Tibial artery (tissue), 4 donors: ENCODE measurements at regions not wholly inside any gene's neighbourhood (a gene's known extent, or its start where the extent isn't known, plus 50 kb on each side); places are given as distances from the start of the nearest gene placed in this dataset.

Experiments
- DNase-seq, 2 donors: peaks; one replicate each; pipeline ENCODE4 v3.0.0-alpha.2; 2019
- H3K27ac ChIP-seq, 2 donors: fragments of 200-600 bp; sonication (generic) in 1 of 2; 1 replicate in 1 of 2; 2 replicates in 1 of 2; pipeline ENCODE4 v1.5.1; 2018 to 2019; ENCODE audit warnings: mild to moderate bottlenecking in 1 of 2
- H3K27me3 ChIP-seq, 2 donors: fragments of 200-600 bp; sonication (generic) in 1 of 2; one replicate each; pipeline versions ENCODE4 v1.5.1 to v1.6.0; 2016 to 2019
- H3K36me3 ChIP-seq, 3 donors: fragments of 200-600 bp; sonication (generic) in 2 of 3; one replicate each; pipeline ENCODE4 v1.5.1; 2016 to 2019; ENCODE audit warnings: mild to moderate bottlenecking in 2 of 3
- H3K4me1 ChIP-seq, 4 donors: fragments of 200-600 bp; sonication (generic) in 2 of 4; 1 replicate in 3 of 4; 2 replicates in 1 of 4; pipeline ENCODE4 v1.5.1; 2016 to 2019
- H3K4me3 ChIP-seq, 2 donors: fragments of 200-600 bp; sonication (generic) in 1 of 2; 1 replicate in 1 of 2; 2 replicates in 1 of 2; pipeline ENCODE4 v1.5.1; 2018 to 2019; ENCODE audit warnings: mild to moderate bottlenecking in 2 of 2
- H3K9me3 ChIP-seq, 3 donors: fragments of 200-600 bp; sonication (generic) in 1 of 3; one replicate each; pipeline ENCODE4 v1.5.1; 2016 to 2019
- intact Hi-C: fragments of 100-400 bp; cut with DNase I; formaldehyde crosslinking; loops from one replicate; pipeline ENCODE4 v1.15.0; 2023; ENCODE audit warnings: low total_unique reads
- TF ChIP-seq, protein P1 (sequence below), 2 experiments: fragments of 200-600 bp in 1 of 2; fragments of 450-650 bp in 1 of 2; IDR thresholded peaks; one replicate each; pipeline ENCODE4 v1.5.1; 2017 to 2019; ENCODE audit warnings: antibody characterized with exemption in 2 of 2, mild to moderate bottlenecking in 1 of 2, moderate library complexity in 1 of 2

DNA sequence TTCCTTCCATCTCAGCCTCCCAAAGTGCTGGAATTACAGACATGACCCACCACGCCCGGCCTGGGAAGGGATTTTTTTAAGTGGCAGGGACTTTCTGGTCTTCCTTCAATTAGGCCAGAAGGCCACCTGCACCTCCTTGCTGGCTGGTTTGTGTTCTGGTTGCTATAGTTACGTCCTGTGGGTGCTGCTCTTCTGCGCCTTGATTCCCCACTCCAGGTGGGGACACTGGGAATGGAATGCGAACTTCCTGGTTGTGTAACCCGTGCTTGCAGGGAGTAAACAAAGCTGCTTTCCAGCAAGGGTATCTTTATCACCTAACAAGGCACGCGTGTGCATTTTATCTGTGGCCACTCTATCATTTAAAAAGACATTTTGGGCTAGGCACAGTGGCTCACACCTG, 117.7 kb downstream of the PLEKHG1 start:
- DNase-seq: no peak
- Histone ChIP-seq H3K4me3 (no peak overlapping the region), H3K36me3 (no peaks in the 10 kb centered on the region), H3K27me3 (no peaks in the 10 kb centered on the region), H3K4me1 (no peaks in the 10 kb centered on the region), H3K9me3 (no peaks in the 10 kb centered on the region), H3K27ac (no peak overlapping the region)
- intact Hi-C loops: no loop called here
- TF ChIP-seq, protein P1, sequence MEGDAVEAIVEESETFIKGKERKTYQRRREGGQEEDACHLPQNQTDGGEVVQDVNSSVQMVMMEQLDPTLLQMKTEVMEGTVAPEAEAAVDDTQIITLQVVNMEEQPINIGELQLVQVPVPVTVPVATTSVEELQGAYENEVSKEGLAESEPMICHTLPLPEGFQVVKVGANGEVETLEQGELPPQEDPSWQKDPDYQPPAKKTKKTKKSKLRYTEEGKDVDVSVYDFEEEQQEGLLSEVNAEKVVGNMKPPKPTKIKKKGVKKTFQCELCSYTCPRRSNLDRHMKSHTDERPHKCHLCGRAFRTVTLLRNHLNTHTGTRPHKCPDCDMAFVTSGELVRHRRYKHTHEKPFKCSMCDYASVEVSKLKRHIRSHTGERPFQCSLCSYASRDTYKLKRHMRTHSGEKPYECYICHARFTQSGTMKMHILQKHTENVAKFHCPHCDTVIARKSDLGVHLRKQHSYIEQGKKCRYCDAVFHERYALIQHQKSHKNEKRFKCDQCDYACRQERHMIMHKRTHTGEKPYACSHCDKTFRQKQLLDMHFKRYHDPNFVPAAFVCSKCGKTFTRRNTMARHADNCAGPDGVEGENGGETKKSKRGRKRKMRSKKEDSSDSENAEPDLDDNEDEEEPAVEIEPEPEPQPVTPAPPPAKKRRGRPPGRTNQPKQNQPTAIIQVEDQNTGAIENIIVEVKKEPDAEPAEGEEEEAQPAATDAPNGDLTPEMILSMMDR (IDR thresholded peaks at IDR 0.05): no peak

DNA sequence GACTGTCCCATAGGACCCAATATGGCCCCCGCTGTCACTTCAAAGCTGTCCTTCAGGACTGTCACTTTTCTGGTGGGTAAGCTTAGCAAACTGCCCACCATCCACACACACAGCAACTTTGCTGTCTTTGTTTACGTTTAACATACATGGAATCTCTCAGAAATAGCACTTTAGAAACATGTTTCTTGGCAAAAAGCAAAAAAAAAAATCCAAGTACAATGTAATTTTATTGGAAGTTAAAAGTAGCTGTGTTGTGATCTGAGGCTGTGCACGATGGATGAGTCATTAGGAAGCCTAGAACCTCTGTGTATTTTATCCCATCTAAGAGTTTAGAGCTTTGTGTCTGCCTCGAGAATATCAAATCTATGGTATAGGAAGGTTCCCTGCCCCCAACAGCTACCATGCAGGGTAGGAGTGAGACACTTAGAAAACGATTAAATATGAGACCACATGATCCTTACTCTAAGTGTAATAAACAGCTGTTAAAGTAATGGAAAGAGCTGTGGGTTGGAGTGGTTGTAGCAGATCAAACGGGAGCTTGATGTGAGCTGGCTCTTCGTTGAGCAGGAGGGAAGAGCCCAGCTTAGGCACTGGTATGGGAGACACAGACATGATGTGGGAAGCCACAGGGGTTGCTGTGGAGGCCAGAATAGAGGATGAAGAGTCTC, 119.5 kb downstream of the PLEKHG1 start:
- DNase-seq: no peak
- Histone ChIP-seq H3K4me3 (no peak overlapping the region), H3K9me3 (no peaks in the 10 kb centered on the region), H3K36me3 (no peaks in the 10 kb centered on the region), H3K27me3 (no peaks in the 10 kb centered on the region), H3K4me1 (no peaks in the 10 kb centered on the region), H3K27ac (no peak overlapping the region)
- TF ChIP-seq, protein P1 (IDR thresholded peaks at IDR 0.05): no peak
- intact Hi-C loops: no loop called here

DNA sequence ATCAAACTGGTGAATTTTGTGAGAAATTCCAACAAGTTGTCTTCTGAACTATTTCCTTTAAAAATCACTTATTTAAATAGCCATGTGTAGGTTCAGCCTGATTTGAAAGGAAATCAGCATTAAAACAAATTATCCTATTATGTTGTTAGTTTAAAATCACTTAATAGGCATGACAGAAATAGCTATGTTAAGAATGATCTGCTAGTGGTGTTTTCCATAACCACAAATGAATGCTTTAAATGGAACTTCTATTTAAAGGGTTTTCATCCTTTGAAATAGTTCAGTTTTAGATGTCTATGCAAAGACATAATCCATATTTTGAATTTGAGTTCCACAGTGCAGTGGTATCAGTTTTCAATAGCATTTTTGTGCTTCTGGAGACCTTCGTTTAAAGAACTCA, 120.1 kb downstream of the PLEKHG1 start:
- H3K27ac ChIP-seq: no peak overlapping the region
- intact Hi-C loops: no loop called here
- DNase-seq: no peak

DNA sequence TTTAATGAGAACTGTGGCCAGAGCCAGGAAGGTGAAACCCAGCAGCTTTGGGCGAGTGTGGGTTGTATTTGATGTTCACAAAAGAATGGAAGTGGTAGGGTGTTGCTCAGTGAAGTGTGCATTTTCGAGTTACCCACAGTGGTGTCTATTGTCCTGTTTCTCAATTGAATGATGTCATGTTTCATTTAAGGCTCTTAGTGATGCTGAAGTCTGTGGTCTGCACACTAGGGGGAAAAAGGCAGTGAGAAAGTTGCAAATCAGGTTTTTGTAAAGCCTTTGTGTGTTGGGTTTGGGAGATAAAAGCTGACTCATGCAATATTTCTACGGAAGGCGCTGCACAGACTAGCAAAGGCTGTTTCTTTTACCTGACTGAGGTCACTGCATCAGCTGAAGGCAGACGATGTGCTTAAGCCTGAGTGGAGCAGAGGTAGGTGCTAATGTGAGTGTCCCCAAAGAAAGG, 121.1 kb downstream of the PLEKHG1 start:
- no peak overlapping the region for H3K27ac ChIP-seq
- no peak overlapping the region for H3K4me3 ChIP-seq
- H3K36me3 ChIP-seq: no peaks in the 10 kb centered on the region
- H3K9me3 ChIP-seq: no peaks in the 10 kb centered on the region
- H3K27me3 ChIP-seq: no peaks in the 10 kb centered on the region
- TF ChIP-seq, protein P1 (IDR thresholded peaks at IDR 0.05): no peak
- no peaks in the 10 kb centered on the region for H3K4me1 ChIP-seq
- intact Hi-C loops: no loop called here
- DNase-seq: no peak

More for the DNA sequence above, 120.1 kb downstream of the PLEKHG1 start:
- Histone ChIP-seq H3K4me3 (no peak overlapping the region), H3K4me1 (no peaks in the 10 kb centered on the region), H3K9me3 (no peaks in the 10 kb centered on the region), H3K27me3 (no peaks in the 10 kb centered on the region), H3K36me3 (no peaks in the 10 kb centered on the region)
- TF ChIP-seq, protein P1 (IDR thresholded peaks at IDR 0.05): no peak

DNA sequence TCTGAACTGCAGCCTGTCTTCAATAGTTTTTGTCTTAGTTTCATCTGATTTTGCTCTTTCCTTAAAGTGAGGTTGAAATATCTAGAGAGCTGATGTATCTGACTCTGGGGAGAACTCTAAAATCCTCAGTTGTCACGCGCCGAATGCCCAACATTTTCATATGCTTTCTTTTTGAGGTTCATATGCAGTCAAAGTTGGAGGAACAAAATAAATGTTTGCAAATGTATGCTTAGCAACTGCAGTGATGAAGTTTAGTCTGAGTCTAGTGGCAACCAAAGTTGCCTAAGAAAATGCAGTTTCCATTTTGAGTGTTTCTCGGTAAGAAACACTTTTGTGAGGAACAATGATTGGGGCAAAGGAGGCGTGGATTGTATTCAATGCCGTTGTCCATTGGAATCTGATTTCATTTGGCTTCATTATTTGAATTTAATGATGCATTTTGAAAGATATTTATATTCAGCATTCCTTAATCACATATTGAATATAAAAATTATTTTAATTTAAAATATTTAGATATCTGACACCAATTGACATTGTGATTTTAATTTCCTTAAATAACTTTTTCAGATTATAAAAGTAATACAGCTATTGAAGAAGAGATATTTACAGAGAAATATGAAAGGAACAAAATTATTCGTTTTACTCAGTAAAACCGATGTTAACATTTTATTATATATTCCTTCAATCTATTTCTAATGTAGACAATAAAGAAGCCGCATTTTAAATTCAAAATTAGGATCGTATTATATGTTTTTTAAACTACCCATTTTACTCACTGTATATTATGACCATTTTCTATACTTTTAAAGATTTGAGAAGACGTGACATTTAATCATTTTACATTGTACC, 122.0 kb downstream of the PLEKHG1 start:
- Histone ChIP-seq H3K4me1 (no peaks in the 10 kb centered on the region), H3K4me3 (no peak overlapping the region), H3K36me3 (no peaks in the 10 kb centered on the region), H3K9me3 (no peaks in the 10 kb centered on the region), H3K27ac (no peak overlapping the region), H3K27me3 (no peaks in the 10 kb centered on the region)
- no peak for DNase-seq
- TF ChIP-seq, protein P1 (IDR thresholded peaks at IDR 0.05): no peak
- intact Hi-C loops: no loop called here
